ENCODE measurements at regions not wholly inside any gene's neighbourhood (a gene's known extent, or its start where the extent isn't known, plus 50 kb on each side); places are given as distances from the start of the nearest gene placed in this dataset.

GRCh38 chr6:10033223-10033829, 381.5 kb downstream of the TFAP2A start:
- Histone ChIP-seq H3K27me3 (ENCODE audit: control insufficient read depth in 4 of 4, insufficient read depth in 4 of 4, low read length in 3 of 4) (no peaks in the 10 kb centered on the region), H3K36me3 (ENCODE audit: control insufficient read depth in 4 of 4, insufficient read depth in 3 of 4, low read depth in 1 of 4, low read length in 3 of 4) (no peaks in the 10 kb centered on the region), H3K9me3 (ENCODE audit: control insufficient read depth in 4 of 4, low read length in 3 of 4) (no peaks in the 10 kb centered on the region), H3K4me1 (ENCODE audit: control insufficient read depth in 4 of 4, insufficient read depth in 4 of 4, low read length in 3 of 4) (peaks cover 2 to 18% (median 11%) of the 10 kb centered on the region in 4 donors), H3K27ac (ENCODE audit: low read depth in 1 of 2, low read length in 2 of 2) (peak overlapping the region; percentile 32 to 73), H3K9ac (ENCODE audit: low read depth in 1 of 2, low read length in 2 of 2) (peak overlapping the region in 1 of 2 donors; percentile 13), H3K4me3 (ENCODE audit: low read depth in 1 of 3, low read length in 3 of 3) (no peak overlapping the region)
- 22% methylated on average over 10 of the region's 10 CpGs for WGBS
- peak; percentile 63 for TF ChIP-seq FOXA2 (IDR thresholded peaks at IDR 0.05)
- TF ChIP-seq JUND (IDR thresholded peaks at IDR 0.05), result peak; percentile 74 to 93
- peak; percentile 35 for TF ChIP-seq NR2F2 (IDR thresholded peaks at IDR 0.05)
- TF ChIP-seq CTCF (IDR thresholded peaks at IDR 0.05; ENCODE audit: low read depth, low read length, missing input control), result no peak
- TF ChIP-seq FOXA1 (IDR thresholded peaks at IDR 0.05), result peak; percentile 73
- peak; percentile 73 for TF ChIP-seq ATF3 (IDR thresholded peaks at IDR 0.05)
- peak; percentile 59 to 85 for TF ChIP-seq HNF4A (conservative IDR thresholded peaks at IDR 0.05)
- peak; percentile 80 to 98 for TF ChIP-seq RXRA (IDR thresholded peaks at IDR 0.05)
- no peak for TF ChIP-seq TAF1 (conservative IDR thresholded peaks at IDR 0.05)
- peak; percentile 93 for TF ChIP-seq MAX (IDR thresholded peaks at IDR 0.05)
- peak; percentile 84 for TF ChIP-seq SP1 (IDR thresholded peaks at IDR 0.05)
- peak; percentile 63 for TF ChIP-seq REST (IDR thresholded peaks at IDR 0.05)
- peak in 1 of 2 donors; percentile 60 for TF ChIP-seq GABPA (IDR thresholded peaks at IDR 0.05 in 1 of 2, conservative IDR thresholded peaks at IDR 0.05 in 1 of 2)
- TF ChIP-seq RAD21 (IDR thresholded peaks at IDR 0.05), result peak; percentile 54 to 61
- TF ChIP-seq YY1 (IDR thresholded peaks at IDR 0.05), result peak; percentile 93
- peak; percentile 89 for TF ChIP-seq ZBTB33 (IDR thresholded peaks at IDR 0.05)
- no peak for TF ChIP-seq HNF4G (IDR thresholded peaks at IDR 0.05)
- TF ChIP-seq EGR1 (IDR thresholded peaks at IDR 0.05; ENCODE audit: low read depth in 2 of 2), result peak in 1 of 2 donors; percentile 66
- no peak for DNase-seq (ENCODE audit: low spot score)

Data from liver (tissue), 8 donors.